ENCODE measurements at regions not wholly inside any gene's neighbourhood (a gene's known extent, or its start where the extent isn't known, plus 50 kb on each side); places are given as distances from the start of the nearest gene placed in this dataset.

GRCh38 chr15:69666921-69667811, 214.5 kb downstream of the RPLP1 start:
- TF ChIP-seq, protein P1, sequence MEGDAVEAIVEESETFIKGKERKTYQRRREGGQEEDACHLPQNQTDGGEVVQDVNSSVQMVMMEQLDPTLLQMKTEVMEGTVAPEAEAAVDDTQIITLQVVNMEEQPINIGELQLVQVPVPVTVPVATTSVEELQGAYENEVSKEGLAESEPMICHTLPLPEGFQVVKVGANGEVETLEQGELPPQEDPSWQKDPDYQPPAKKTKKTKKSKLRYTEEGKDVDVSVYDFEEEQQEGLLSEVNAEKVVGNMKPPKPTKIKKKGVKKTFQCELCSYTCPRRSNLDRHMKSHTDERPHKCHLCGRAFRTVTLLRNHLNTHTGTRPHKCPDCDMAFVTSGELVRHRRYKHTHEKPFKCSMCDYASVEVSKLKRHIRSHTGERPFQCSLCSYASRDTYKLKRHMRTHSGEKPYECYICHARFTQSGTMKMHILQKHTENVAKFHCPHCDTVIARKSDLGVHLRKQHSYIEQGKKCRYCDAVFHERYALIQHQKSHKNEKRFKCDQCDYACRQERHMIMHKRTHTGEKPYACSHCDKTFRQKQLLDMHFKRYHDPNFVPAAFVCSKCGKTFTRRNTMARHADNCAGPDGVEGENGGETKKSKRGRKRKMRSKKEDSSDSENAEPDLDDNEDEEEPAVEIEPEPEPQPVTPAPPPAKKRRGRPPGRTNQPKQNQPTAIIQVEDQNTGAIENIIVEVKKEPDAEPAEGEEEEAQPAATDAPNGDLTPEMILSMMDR (IDR thresholded peaks at IDR 0.05; ENCODE audit: insufficient read depth, low read length, missing control alignments), result no peak
- ChIA-PET CTCF (no interaction called here), POLR2A (no interaction called here)
- no peak for DNase-seq (ENCODE audit: low read depth, low spot score)
- H3K4me3 ChIP-seq (ENCODE audit: low read depth, low read length), result no peak overlapping the region

DNA sequence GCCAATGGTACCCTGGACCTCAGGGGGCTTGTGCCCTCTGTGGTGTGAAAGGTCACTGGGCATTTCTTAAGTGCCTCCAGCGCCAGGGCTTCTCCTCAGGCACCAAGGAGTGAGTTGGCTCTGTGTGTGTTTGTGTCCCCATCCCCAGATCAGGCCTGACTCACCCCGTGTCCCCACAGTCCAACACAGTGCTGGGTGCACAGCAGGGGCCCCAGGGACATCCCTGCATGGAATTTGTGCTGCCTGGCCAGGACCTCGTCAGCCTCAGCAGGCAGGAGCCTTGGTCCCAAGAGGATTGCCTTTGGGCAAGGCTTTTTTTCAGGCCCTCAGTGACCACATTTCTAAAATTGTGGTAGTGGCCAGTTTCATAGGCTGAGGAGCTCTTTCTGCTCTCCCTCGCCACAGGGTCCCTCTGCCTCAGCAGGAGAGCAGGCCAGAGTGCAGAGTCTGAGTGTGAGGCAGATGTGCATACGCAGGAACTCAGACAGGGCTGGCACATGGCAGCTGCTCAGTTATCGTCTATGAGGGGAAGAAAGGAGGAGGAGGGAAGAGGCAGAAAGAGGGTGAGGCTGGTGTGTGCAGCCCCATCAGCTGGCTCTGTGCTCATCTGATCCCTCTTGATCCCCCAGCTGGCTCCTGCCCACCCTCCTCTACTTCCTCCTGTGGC, 215.6 kb downstream of the RPLP1 start:
- POLR2A ChIA-PET, result no interaction called here
- CTCF ChIA-PET, result no interaction called here
- TF ChIP-seq, protein P1 (IDR thresholded peaks at IDR 0.05; ENCODE audit: insufficient read depth, low read length, missing control alignments), result no peak
- no peak for DNase-seq (ENCODE audit: low read depth, low spot score)
- H3K4me3 ChIP-seq (ENCODE audit: low read depth, low read length), result no peak overlapping the region

GRCh38 chr15:69668963-69669362, 216.3 kb downstream of the RPLP1 start:
- no peak for DNase-seq (ENCODE audit: low read depth, low spot score)
- no peak overlapping the region for H3K4me3 ChIP-seq (ENCODE audit: low read depth, low read length)
- TF ChIP-seq, protein P1 (IDR thresholded peaks at IDR 0.05; ENCODE audit: insufficient read depth, low read length, missing control alignments), result no peak
- CTCF ChIA-PET, result no interaction called here
- POLR2A ChIA-PET, result interaction anchor here (0.6 kb wide), 1 partner anchor 464 kb away, joined by 4 read pairs; no protein-coding TSS in a partner anchor

DNA sequence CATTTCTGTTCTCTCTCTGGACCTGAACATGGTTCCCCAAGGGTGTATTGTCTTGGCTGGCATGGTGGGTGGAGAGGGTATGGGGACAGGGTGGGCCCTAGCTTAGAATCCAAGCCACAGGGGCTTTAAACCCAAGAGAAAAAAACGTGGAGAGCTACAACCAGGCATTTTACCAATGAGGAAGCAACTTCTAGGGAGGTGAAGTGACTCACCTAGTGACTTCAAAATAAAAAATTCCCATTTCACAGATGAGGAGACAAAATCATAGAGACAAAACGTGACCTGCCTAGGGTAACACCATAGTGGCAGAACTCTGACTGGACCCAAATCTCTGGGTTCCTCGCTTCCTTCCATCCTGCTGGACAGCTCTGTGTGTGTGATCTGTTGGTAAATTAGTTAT, 216.8 kb downstream of the RPLP1 start:
- TF ChIP-seq, protein P1 (IDR thresholded peaks at IDR 0.05; ENCODE audit: insufficient read depth, low read length, missing control alignments), result no peak
- CTCF ChIA-PET, result no interaction called here
- no peak overlapping the region for H3K4me3 ChIP-seq (ENCODE audit: low read depth, low read length)
- no peak for DNase-seq (ENCODE audit: low read depth, low spot score)
- POLR2A ChIA-PET, result interaction anchor here (0.6 kb wide), 1 partner anchor 464 kb away, joined by 4 read pairs; no protein-coding TSS in a partner anchor

DNA sequence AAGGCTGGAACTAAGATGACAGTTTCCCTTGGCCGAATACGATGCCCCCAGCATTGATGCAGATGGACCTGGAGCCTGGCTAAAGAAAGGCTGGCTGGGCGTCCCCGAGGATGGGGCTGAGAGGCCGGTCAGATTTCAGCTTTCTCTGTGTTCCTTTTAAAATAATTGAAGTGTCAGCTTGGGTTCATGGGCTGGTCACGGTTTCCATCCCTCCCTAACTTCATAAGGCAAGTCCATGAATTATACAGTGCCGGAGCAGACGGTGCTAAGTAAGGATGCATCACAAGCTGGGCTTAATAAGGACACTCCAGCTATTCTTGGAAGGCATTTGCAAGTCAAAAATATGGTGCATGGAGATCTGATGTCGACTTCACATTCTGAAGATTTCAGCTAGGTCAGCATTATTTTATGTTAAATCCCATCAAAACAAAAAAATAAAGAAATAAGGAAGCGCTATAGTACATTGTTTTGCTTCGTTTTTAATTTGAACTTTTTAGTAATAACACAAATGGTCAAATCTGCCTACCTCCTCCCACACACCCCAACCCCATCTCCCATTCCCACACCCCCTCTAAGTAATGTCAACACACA, 220.8 kb downstream of the RPLP1 start:
- TF ChIP-seq, protein P1 (IDR thresholded peaks at IDR 0.05; ENCODE audit: insufficient read depth, low read length, missing control alignments), result no peak
- DNase-seq (ENCODE audit: low read depth, low spot score), result no peak
- CTCF ChIA-PET, result no interaction called here
- POLR2A ChIA-PET, result no interaction called here
- H3K4me3 ChIP-seq (ENCODE audit: low read depth, low read length), result no peak overlapping the region

DNA sequence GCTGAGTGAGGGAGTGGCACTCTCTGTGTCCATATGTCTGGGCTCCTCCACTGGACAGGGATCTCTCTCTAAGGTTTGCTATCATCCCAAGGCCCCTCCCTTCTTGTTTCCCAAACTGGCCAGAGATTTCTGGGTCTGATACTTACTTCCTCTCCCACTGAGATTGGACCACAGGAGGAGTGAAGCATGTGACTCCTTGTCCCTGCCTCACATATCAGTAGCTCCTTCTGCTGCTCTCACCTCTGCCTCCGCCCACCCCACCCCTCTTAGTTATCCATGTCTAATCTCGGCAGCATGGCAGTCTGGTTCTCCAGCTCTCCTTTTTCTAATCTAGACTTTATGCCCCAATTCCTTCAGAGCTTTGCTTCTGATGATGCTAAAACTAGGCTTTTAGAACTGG, 223.1 kb downstream of the RPLP1 start:
- ChIA-PET CTCF (no interaction called here), POLR2A (no interaction called here)
- DNase-seq (ENCODE audit: low read depth, low spot score), result no peak
- TF ChIP-seq, protein P1 (IDR thresholded peaks at IDR 0.05; ENCODE audit: insufficient read depth, low read length, missing control alignments), result no peak
- no peak overlapping the region for H3K4me3 ChIP-seq (ENCODE audit: low read depth, low read length)
